ENCODE measurements at regions not wholly inside any gene's neighbourhood (a gene's known extent, or its start where the extent isn't known, plus 50 kb on each side); places are given as distances from the start of the nearest gene placed in this dataset.

- DNase-seq (ENCODE audit: low read depth), result no peak
- Histone ChIP-seq H3K27me3 (ENCODE audit: control insufficient read depth, insufficient read depth, low read length) (peaks cover 9% of the 10 kb centered on the region), H3K36me3 (ENCODE audit: control insufficient read depth, insufficient read depth, low read length) (no peaks in the 10 kb centered on the region), H3K4me3 (ENCODE audit: low read depth, low read length) (no peak overlapping the region)
- TF ChIP-seq CTCF (IDR thresholded peaks at IDR 0.05; ENCODE audit: insufficient read depth, low read depth, low read length), result no peak
- CTCF ChIA-PET, result interaction anchor here (0.9 to 1.3 kb wide), 2 partner anchors 9 to 139 kb away, joined by 3 read pairs; no protein-coding TSS in a partner anchor
- POLR2A ChIA-PET, result no interaction called here
Observed at GRCh38 chr1:24253571-24253970, 65.6 kb upstream of the GRHL3 start.

GRCh38 chr1:24252185-24252780 lies 65.2 kb upstream of the IFNLR1 start:
- no peak for DNase-seq (ENCODE audit: low read depth)
- POLR2A ChIA-PET, result no interaction called here
- H3K4me3 ChIP-seq (ENCODE audit: low read depth, low read length), result no peak overlapping the region
- no peak for TF ChIP-seq CTCF (IDR thresholded peaks at IDR 0.05; ENCODE audit: insufficient read depth, low read depth, low read length)
- H3K36me3 ChIP-seq (ENCODE audit: control insufficient read depth, insufficient read depth, low read length), result no peaks in the 10 kb centered on the region
- CTCF ChIA-PET, result interaction anchor here (1.3 kb wide), 1 partner anchor 10 kb away, joined by 3 read pairs; no protein-coding TSS in a partner anchor
- H3K27me3 ChIP-seq (ENCODE audit: control insufficient read depth, insufficient read depth, low read length), result peaks cover 7% of the 10 kb centered on the region

GRCh38 chr1:24251501-24251900 lies 64.4 kb upstream of the IFNLR1 start:
- DNase-seq (ENCODE audit: low read depth), result no peak
- ChIA-PET CTCF (no interaction called here), POLR2A (no interaction called here)
- H3K27me3 ChIP-seq (ENCODE audit: control insufficient read depth, insufficient read depth, low read length), result peaks cover 7% of the 10 kb centered on the region
- TF ChIP-seq CTCF (IDR thresholded peaks at IDR 0.05; ENCODE audit: insufficient read depth, low read depth, low read length), result no peak
- H3K4me3 ChIP-seq (ENCODE audit: low read depth, low read length), result no peak overlapping the region
- H3K36me3 ChIP-seq (ENCODE audit: control insufficient read depth, insufficient read depth, low read length), result no peaks in the 10 kb centered on the region

- Histone ChIP-seq H3K36me3 (ENCODE audit: control insufficient read depth, insufficient read depth, low read length) (no peaks in the 10 kb centered on the region), H3K4me3 (ENCODE audit: low read depth, low read length) (no peak overlapping the region), H3K27me3 (ENCODE audit: control insufficient read depth, insufficient read depth, low read length) (peaks cover 5% of the 10 kb centered on the region)
- DNase-seq (ENCODE audit: low read depth), result no peak
- POLR2A ChIA-PET, result no interaction called here
- CTCF ChIA-PET, result no interaction called here
- TF ChIP-seq CTCF (IDR thresholded peaks at IDR 0.05; ENCODE audit: insufficient read depth, low read depth, low read length), result no peak
Observed at GRCh38 chr1:24250791-24251190, 63.7 kb upstream of the IFNLR1 start.

- POLR2A ChIA-PET, result no interaction called here
- CTCF ChIA-PET, result interaction anchor here (0.6 kb wide), 1 partner anchor 51 kb away, joined by 3 read pairs; no protein-coding TSS in a partner anchor
Observed at GRCh38 chr1:24250224-24250623, 63.1 kb upstream of the IFNLR1 start.

More at GRCh38 chr1:24250224-24250623, 63.1 kb upstream of the IFNLR1 start:
- no peaks in the 10 kb centered on the region for H3K36me3 ChIP-seq (ENCODE audit: control insufficient read depth, insufficient read depth, low read length)
- TF ChIP-seq CTCF (IDR thresholded peaks at IDR 0.05; ENCODE audit: insufficient read depth, low read depth, low read length), result no peak
- H3K4me3 ChIP-seq (ENCODE audit: low read depth, low read length), result no peak overlapping the region
- no peak for DNase-seq (ENCODE audit: low read depth)
- H3K27me3 ChIP-seq (ENCODE audit: control insufficient read depth, insufficient read depth, low read length), result peaks cover 4% of the 10 kb centered on the region
